ENCODE measurements at regions not wholly inside any gene's neighbourhood (a gene's known extent, or its start where the extent isn't known, plus 50 kb on each side); places are given as distances from the start of the nearest gene placed in this dataset.

GRCh38 chr3:43790476-43790875 is 99.7 kb downstream of the ABHD5 start:
- TF ChIP-seq, protein P1, sequence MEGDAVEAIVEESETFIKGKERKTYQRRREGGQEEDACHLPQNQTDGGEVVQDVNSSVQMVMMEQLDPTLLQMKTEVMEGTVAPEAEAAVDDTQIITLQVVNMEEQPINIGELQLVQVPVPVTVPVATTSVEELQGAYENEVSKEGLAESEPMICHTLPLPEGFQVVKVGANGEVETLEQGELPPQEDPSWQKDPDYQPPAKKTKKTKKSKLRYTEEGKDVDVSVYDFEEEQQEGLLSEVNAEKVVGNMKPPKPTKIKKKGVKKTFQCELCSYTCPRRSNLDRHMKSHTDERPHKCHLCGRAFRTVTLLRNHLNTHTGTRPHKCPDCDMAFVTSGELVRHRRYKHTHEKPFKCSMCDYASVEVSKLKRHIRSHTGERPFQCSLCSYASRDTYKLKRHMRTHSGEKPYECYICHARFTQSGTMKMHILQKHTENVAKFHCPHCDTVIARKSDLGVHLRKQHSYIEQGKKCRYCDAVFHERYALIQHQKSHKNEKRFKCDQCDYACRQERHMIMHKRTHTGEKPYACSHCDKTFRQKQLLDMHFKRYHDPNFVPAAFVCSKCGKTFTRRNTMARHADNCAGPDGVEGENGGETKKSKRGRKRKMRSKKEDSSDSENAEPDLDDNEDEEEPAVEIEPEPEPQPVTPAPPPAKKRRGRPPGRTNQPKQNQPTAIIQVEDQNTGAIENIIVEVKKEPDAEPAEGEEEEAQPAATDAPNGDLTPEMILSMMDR (IDR thresholded peaks at IDR 0.05; ENCODE audit: insufficient read depth, low read length): no peak
- TF ChIP-seq SPI1 (IDR thresholded peaks at IDR 0.05; ENCODE audit: borderline replicate concordance, low read depth): no peak
- TF ChIP-seq, protein P2, sequence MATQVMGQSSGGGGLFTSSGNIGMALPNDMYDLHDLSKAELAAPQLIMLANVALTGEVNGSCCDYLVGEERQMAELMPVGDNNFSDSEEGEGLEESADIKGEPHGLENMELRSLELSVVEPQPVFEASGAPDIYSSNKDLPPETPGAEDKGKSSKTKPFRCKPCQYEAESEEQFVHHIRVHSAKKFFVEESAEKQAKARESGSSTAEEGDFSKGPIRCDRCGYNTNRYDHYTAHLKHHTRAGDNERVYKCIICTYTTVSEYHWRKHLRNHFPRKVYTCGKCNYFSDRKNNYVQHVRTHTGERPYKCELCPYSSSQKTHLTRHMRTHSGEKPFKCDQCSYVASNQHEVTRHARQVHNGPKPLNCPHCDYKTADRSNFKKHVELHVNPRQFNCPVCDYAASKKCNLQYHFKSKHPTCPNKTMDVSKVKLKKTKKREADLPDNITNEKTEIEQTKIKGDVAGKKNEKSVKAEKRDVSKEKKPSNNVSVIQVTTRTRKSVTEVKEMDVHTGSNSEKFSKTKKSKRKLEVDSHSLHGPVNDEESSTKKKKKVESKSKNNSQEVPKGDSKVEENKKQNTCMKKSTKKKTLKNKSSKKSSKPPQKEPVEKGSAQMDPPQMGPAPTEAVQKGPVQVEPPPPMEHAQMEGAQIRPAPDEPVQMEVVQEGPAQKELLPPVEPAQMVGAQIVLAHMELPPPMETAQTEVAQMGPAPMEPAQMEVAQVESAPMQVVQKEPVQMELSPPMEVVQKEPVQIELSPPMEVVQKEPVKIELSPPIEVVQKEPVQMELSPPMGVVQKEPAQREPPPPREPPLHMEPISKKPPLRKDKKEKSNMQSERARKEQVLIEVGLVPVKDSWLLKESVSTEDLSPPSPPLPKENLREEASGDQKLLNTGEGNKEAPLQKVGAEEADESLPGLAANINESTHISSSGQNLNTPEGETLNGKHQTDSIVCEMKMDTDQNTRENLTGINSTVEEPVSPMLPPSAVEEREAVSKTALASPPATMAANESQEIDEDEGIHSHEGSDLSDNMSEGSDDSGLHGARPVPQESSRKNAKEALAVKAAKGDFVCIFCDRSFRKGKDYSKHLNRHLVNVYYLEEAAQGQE (IDR thresholded peaks at IDR 0.05; ENCODE audit: insufficient replicate concordance, low read depth): no peak

Data from HL-60 (cell line).